ENCODE measurements at regions not wholly inside any gene's neighbourhood (a gene's known extent, or its start where the extent isn't known, plus 50 kb on each side); places are given as distances from the start of the nearest gene placed in this dataset.

GRCh38 chrX:124488412-124489161 is 142.2 kb downstream of the SH2D1A start:
- Histone ChIP-seq H3K27ac (ENCODE audit: insufficient read length, low read depth, low read length) (no peak overlapping the region), H4K91ac (ENCODE audit: insufficient read length, low read depth, low read length) (no peak overlapping the region), H3K14ac (ENCODE audit: insufficient read depth, low read length) (no peak overlapping the region), H2AFZ (ENCODE audit: low read length) (no peak overlapping the region), H3K4me1 (ENCODE audit: insufficient read depth, low read length) (no peaks in the 10 kb centered on the region), H3K9ac (ENCODE audit: extremely low read depth, insufficient read length, low read length) (no peak overlapping the region), H2BK5ac (ENCODE audit: insufficient read length, low read length) (no peak overlapping the region), H2AK5ac (ENCODE audit: insufficient read length, low read length) (no peak overlapping the region), H3K9me3 (ENCODE audit: control insufficient read depth, low read depth, low read length) (no peaks in the 10 kb centered on the region), H3K27me3 (ENCODE audit: insufficient read depth, low read length) (no peaks in the 10 kb centered on the region), H2BK12ac (ENCODE audit: insufficient read length, low read depth, low read length) (no peak overlapping the region), H3K18ac (ENCODE audit: insufficient read length, low read depth, low read length) (no peak overlapping the region), H4K20me1 (ENCODE audit: control insufficient read depth, insufficient read depth, insufficient read length) (no peaks in the 10 kb centered on the region), H4K5ac (ENCODE audit: insufficient read length, low read depth, low read length) (no peak overlapping the region), H2BK20ac (ENCODE audit: low read depth, low read length, poor library complexity, severe bottlenecking) (no peak overlapping the region), H3K23me2 (ENCODE audit: insufficient read length, low read depth, low read length, poor library complexity, severe bottlenecking) (no peaks in the 10 kb centered on the region), H3K4me2 (ENCODE audit: insufficient read depth, insufficient read length, low read length) (no peak overlapping the region), H3K79me2 (ENCODE audit: insufficient read depth, low read length) (no peaks in the 10 kb centered on the region), H2BK15ac (ENCODE audit: low read depth, low read length) (no peak overlapping the region), H3K4ac (ENCODE audit: low read depth, low read length) (no peak overlapping the region), H3K56ac (ENCODE audit: insufficient read length, low read depth, low read length) (no peak overlapping the region), H3T11ph (ENCODE audit: low read length) (no peak overlapping the region), H3K23ac (ENCODE audit: insufficient read length, low read depth, low read length) (no peak overlapping the region), H3K79me1 (ENCODE audit: insufficient read depth, low read depth, low read length, poor library complexity, severe bottlenecking) (no peaks in the 10 kb centered on the region), H4K8ac (replicated peaks; ENCODE audit: insufficient read length, low read depth, low read length) (no peak overlapping the region), H2BK120ac (ENCODE audit: low read depth, low read length, poor library complexity, severe bottlenecking) (no peak overlapping the region)
- Mint-ChIP-seq H3K9me3 (peaks cover 0 to 8% of the 10 kb centered on the region in 2 experiments; a peak in 3 of 5 replicates), H3K27ac (no peak overlapping the region), H3K27me3 (ENCODE audit: low read depth) (no peaks in the 10 kb centered on the region), H3K36me3 (ENCODE audit: insufficient read depth in 1 of 3, low read depth in 3 of 3) (peaks cover 0 to 2% (median 0%) of the 10 kb centered on the region in 3 experiments; a peak in 1 of 7 replicates), H3K4me3 (no peak overlapping the region), H3K4me1 (peaks cover 10 to 11% of the 10 kb centered on the region in 2 experiments)
- DNase-seq, result no peak
- WGBS (ENCODE audit: extremely low coverage, insufficient read length, low lambda C conversion rate), result no CpG with 5 or more reads among the region's 4 CpGs
- no peak for TF ChIP-seq CTCF (conservative IDR thresholded peaks at IDR 0.05)
